Pulmonary artery endothelial cell (primary cell): ENCODE measurements at regions not wholly inside any gene's neighbourhood (a gene's known extent, or its start where the extent isn't known, plus 50 kb on each side); places are given as distances from the start of the nearest gene placed in this dataset.
"Not testable (repeated sequence)": the region's sequence is repeated elsewhere in the genome, so short reads cannot be mapped to it uniquely, and the experiment has no call there.

Experiments used
- DNase-seq: peaks from one replicate; pipeline ENCODE4 v3.0.0-alpha.2; 2011; ENCODE audit warnings: low read depth, low spot score

- no peak for DNase-seq
Observed at GRCh38 chr4:19092797-19093196, 1071.2 kb upstream of the LCORL start.

GRCh38 chr4:19074036-19074435, 1052.5 kb upstream of the LCORL start:
- no peak for DNase-seq

GRCh38 chr4:19063662-19064061, 1042.1 kb upstream of the LCORL start:
- DNase-seq: no peak

- no peak for DNase-seq
Observed at GRCh38 chr4:19054916-19055315, 1033.4 kb upstream of the LCORL start.

GRCh38 chr4:19051831-19052230, 1030.3 kb upstream of the LCORL start:
- DNase-seq: no peak

GRCh38 chr4:19047279-19047880, 1025.8 kb upstream of the LCORL start:
- no peak for DNase-seq

GRCh38 chr4:19039816-19040215, 1018.3 kb upstream of the LCORL start:
- DNase-seq: no peak

GRCh38 chr4:19038231-19038630, 1016.7 kb upstream of the LCORL start:
- DNase-seq: no peak

- DNase-seq: no peak
Observed at GRCh38 chr4:19033816-19034733, 1012.5 kb upstream of the LCORL start.

GRCh38 chr4:19030536-19030935, 1009.0 kb upstream of the LCORL start:
- DNase-seq: no peak

GRCh38 chr4:19030048-19030447, 1008.5 kb upstream of the LCORL start:
- no peak for DNase-seq

- DNase-seq: no peak
Observed at GRCh38 chr4:19026281-19026680, 1004.7 kb upstream of the LCORL start.

- no peak for DNase-seq
Observed at GRCh38 chr4:19025031-19025430, 1003.5 kb upstream of the LCORL start.

- no peak for DNase-seq
Observed at GRCh38 chr4:19024047-19024446, 1002.5 kb upstream of the LCORL start.

- no peak for DNase-seq
Observed at GRCh38 chr4:19021617-19022016, 1000.1 kb upstream of the LCORL start.

- not testable (repeated sequence) for DNase-seq
Observed at GRCh38 chr4:19016550-19016949, 995.0 kb upstream of the LCORL start.

GRCh38 chr4:19014594-19014993, 993.0 kb upstream of the LCORL start:
- no peak for DNase-seq

- no peak for DNase-seq
Observed at GRCh38 chr4:19010761-19011160, 989.2 kb upstream of the LCORL start.

- no peak for DNase-seq
Observed at GRCh38 chr4:19009881-19010280, 988.3 kb upstream of the LCORL start.

- DNase-seq: no peak
Observed at GRCh38 chr4:19005211-19005610, 983.7 kb upstream of the LCORL start.

GRCh38 chr4:19002170-19002569, 980.6 kb upstream of the LCORL start:
- no peak for DNase-seq

GRCh38 chr4:18999595-18999994, 978.0 kb upstream of the LCORL start:
- DNase-seq: no peak

- DNase-seq: no peak
Observed at GRCh38 chr4:18981234-18981615, 959.7 kb upstream of the LCORL start.
